Caco-2 (cell line): ENCODE measurements at regions not wholly inside any gene's neighbourhood (a gene's known extent, or its start where the extent isn't known, plus 50 kb on each side); places are given as distances from the start of the nearest gene placed in this dataset.

Experiments used
- BruUV-seq: library from RNA; stranded (reverse); fragments of 400-500 nt; replicated peaks from 2 replicates; lab custom pipeline; 2021; lab: Mats Ljungman, UMichigan
- CTCF ChIA-PET: fragments of 300-600 bp; sonication (Branson Sonifier 250); formaldehyde crosslinking; loops from one replicate; lab custom pipeline; 2022; ENCODE audit warnings: antibody characterized with exemption; lab: Charles Lee
- POLR2A ChIA-PET: fragments of 300-600 bp; sonication (Branson Sonifier 250); formaldehyde crosslinking; loops from one replicate; lab custom pipeline; 2022; ENCODE audit warnings: antibody characterized with exemption; lab: Charles Lee
- DNase-seq, 2 experiments: peaks; one replicate each; pipeline versions ENCODE4 v3.0.0 to v3.0.0-alpha.2; 2020 to 2022
- H3K27me3 ChIP-seq: replicated peaks from 2 replicates; pipeline ENCODE4 v1.6.0; 2011; ENCODE audit warnings: low read length; ENCODE audit not compliant: control insufficient read depth, insufficient read depth
- H3K36me3 ChIP-seq: 2 replicates; pipeline ENCODE4 v1.5.1; 2011; ENCODE audit warnings: low read length; ENCODE audit not compliant: control insufficient read depth, insufficient read depth
- H3K4me1 ChIP-seq: fragments of 250-450 bp; sonication (Bioruptor Pico); 2 replicates; pipeline ENCODE4 v1.5.1; 2020; ENCODE audit warnings: mild to moderate bottlenecking
- H3K4me3 ChIP-seq: 2 replicates; pipeline ENCODE4 v1.5.1; 2011; ENCODE audit warnings: low read depth, mild to moderate bottlenecking, control low read depth, low read length
- H3K9me3 ChIP-seq: fragments of 250-450 bp; sonication (Bioruptor Pico); 2 replicates; pipeline ENCODE4 v1.5.1; 2020; ENCODE audit warnings: mild to moderate bottlenecking, moderate library complexity
- H3K27ac Mint-ChIP-seq: one replicate; pipeline ENCODE4 v1.8.0; 2022; ENCODE audit warnings: mixed read lengths; ENCODE audit not compliant: unreplicated experiment
- H3K27me3 Mint-ChIP-seq: one replicate; pipeline ENCODE4 v1.8.0; 2022; ENCODE audit warnings: mixed read lengths; ENCODE audit not compliant: insufficient read depth, unreplicated experiment
- H3K36me3 Mint-ChIP-seq: one replicate; pipeline ENCODE4 v1.8.0; 2022; ENCODE audit warnings: mild to moderate bottlenecking, mixed read lengths; ENCODE audit not compliant: insufficient read depth, unreplicated experiment
- H3K4me1 Mint-ChIP-seq: one replicate; pipeline ENCODE4 v1.8.0; 2022; ENCODE audit warnings: low read depth, mixed read lengths; ENCODE audit not compliant: unreplicated experiment
- H3K4me3 Mint-ChIP-seq: one replicate; pipeline ENCODE4 v1.8.0; 2022; ENCODE audit warnings: mild to moderate bottlenecking, moderate library complexity, mixed read lengths; ENCODE audit not compliant: unreplicated experiment
- H3K9me3 Mint-ChIP-seq: one replicate; pipeline ENCODE4 v1.8.0; 2022; ENCODE audit warnings: mixed read lengths; ENCODE audit not compliant: unreplicated experiment
- intact Hi-C: fragments of 100-400 bp; cut with micrococcal nuclease; formaldehyde crosslinking; loops from one replicate; pipeline ENCODE4 v1.10.0; 2022; ENCODE audit not compliant: unreplicated experiment
- TF ChIP-seq, protein P1 (sequence below), 2 experiments: fragments of 200-600 bp in 1 of 2; IDR thresholded peaks; 1 replicate in 1 of 2; 2 replicates in 1 of 2; pipeline versions ENCODE4 v1.5.1 to v1.8.0; 2011 to 2022; ENCODE audit warnings: antibody characterized with exemption in 1 of 2, control low read depth in 1 of 2, inconsistent platforms in 1 of 2, low read depth in 1 of 2, low read length in 1 of 2, mild to moderate bottlenecking in 1 of 2, moderate library complexity in 1 of 2; ENCODE audit not compliant: insufficient read depth in 1 of 2, severe bottlenecking in 1 of 2, unreplicated experiment in 1 of 2

DNA sequence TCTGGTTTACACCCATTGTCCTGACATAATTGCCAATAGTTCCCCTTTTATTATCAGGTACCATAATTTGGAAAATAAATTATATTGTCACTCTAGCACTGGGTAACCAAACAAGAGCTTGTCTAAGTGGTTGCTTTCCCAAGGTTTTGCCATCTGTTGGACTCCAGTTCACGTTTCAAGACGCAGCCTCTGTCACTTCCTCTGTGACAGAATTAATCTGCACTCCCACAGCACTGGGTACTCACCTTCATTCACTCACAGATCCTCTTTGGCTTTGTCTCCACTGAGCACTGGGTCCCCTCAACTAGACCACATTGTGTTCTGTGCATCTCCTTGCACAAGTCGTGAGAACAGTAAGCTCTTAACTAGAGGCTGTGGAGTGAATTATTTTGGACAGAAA, 123.6 kb upstream of the JUN start:
- CTCF ChIA-PET: no interaction called here
- POLR2A ChIA-PET: interaction anchor here (0.6 kb wide), 1 partner anchor 18 kb away, joined by 3 read pairs; no protein-coding TSS in a partner anchor

DNA sequence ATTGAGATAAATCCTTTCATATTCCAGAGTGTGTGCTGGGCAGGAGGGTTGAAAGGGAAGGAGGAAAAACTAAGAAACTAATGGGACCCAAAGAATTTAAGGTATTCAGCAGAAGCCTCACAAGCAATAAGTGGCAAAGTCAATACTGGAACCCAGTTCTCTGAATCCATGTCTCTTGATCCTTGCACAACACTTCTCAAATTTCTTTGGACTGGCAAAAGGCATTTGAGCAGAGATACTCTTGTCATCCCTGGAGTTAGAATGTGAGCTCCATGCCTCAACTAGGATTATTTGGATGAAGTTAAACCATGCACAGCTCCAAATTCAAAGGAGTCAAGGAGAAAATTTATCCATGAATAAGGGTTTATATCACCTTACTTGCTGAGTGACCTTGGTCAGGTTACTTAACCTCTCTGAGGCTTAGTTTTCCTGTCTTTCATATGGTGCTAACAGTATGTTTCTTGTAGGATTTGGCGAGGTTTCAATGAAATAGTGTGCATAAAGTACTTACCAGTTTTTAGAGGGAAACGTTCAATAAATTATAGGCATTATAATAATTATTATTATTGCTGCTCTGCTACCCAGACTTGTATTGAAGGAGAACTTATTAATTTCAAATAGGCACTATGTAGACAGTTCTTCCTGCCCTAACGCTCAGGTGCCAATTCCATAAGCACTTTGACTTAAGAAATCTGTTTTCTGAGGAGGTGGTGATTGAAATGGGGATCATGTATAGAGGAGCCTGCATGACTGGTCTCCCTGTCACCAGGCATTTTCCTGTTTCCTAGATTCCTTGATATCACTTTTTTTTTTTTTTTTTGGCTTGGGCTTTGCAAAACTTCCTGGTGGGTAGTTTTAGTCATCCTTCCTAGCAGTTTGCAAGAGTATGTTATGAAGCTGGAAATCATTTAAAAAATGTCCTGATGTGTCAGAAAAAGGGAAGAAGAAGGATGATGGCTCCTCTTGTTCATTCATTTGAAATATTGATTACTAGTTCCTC, 125.0 kb upstream of the JUN start:
- ChIA-PET POLR2A (no interaction called here), CTCF (no interaction called here)
- TF ChIP-seq, protein P1, sequence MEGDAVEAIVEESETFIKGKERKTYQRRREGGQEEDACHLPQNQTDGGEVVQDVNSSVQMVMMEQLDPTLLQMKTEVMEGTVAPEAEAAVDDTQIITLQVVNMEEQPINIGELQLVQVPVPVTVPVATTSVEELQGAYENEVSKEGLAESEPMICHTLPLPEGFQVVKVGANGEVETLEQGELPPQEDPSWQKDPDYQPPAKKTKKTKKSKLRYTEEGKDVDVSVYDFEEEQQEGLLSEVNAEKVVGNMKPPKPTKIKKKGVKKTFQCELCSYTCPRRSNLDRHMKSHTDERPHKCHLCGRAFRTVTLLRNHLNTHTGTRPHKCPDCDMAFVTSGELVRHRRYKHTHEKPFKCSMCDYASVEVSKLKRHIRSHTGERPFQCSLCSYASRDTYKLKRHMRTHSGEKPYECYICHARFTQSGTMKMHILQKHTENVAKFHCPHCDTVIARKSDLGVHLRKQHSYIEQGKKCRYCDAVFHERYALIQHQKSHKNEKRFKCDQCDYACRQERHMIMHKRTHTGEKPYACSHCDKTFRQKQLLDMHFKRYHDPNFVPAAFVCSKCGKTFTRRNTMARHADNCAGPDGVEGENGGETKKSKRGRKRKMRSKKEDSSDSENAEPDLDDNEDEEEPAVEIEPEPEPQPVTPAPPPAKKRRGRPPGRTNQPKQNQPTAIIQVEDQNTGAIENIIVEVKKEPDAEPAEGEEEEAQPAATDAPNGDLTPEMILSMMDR (IDR thresholded peaks at IDR 0.05; ENCODE audit: insufficient read depth in 1 of 2, low read depth in 1 of 2, low read length in 1 of 2, severe bottlenecking in 1 of 2, unreplicated experiment in 1 of 2): no peak
- intact Hi-C loops: loop anchor here (10.0 kb wide), 1 partner anchor 386 kb away; the partner anchor contains the start of gene FGGY
- Mint-ChIP-seq H3K4me1 (peaks cover 11% of the 10 kb centered on the region), H3K9me3 (peaks cover 3% of the 10 kb centered on the region), H3K27ac (no peak overlapping the region), H3K4me3 (no peak overlapping the region), H3K36me3 (peaks cover 4% of the 10 kb centered on the region), H3K27me3 (no peaks in the 10 kb centered on the region)
- no peaks in the 10 kb centered on the region for H3K27me3 ChIP-seq
- no TSS peak for BruUV-seq
- no peak overlapping the region for H3K4me3 ChIP-seq
- H3K9me3 ChIP-seq: no peaks in the 10 kb centered on the region
- DNase-seq: no peak
- H3K4me1 ChIP-seq: peaks cover 4% of the 10 kb centered on the region; the same call in 1 of the 2 replicates
- no peaks in the 10 kb centered on the region for H3K36me3 ChIP-seq

More for the DNA sequence above, 123.6 kb upstream of the JUN start:
- H3K4me1 ChIP-seq: peaks cover 4% of the 10 kb centered on the region; the same call in 1 of the 2 replicates
- TF ChIP-seq, protein P1 (IDR thresholded peaks at IDR 0.05; ENCODE audit: insufficient read depth in 1 of 2, low read depth in 1 of 2, low read length in 1 of 2, severe bottlenecking in 1 of 2, unreplicated experiment in 1 of 2): no peak
- no peak overlapping the region for H3K4me3 ChIP-seq
- Mint-ChIP-seq H3K9me3 (no peaks in the 10 kb centered on the region), H3K27me3 (no peaks in the 10 kb centered on the region), H3K36me3 (peaks cover 4% of the 10 kb centered on the region), H3K4me3 (no peak overlapping the region), H3K4me1 (peaks cover 11% of the 10 kb centered on the region), H3K27ac (no peak overlapping the region)
- intact Hi-C loops: loop anchor here (10.0 kb wide), 1 partner anchor 387 kb away; the partner anchor contains the start of gene FGGY
- no peaks in the 10 kb centered on the region for H3K9me3 ChIP-seq
- H3K27me3 ChIP-seq: no peaks in the 10 kb centered on the region
- H3K36me3 ChIP-seq: no peaks in the 10 kb centered on the region
- BruUV-seq: no TSS peak
- DNase-seq: no peak

DNA sequence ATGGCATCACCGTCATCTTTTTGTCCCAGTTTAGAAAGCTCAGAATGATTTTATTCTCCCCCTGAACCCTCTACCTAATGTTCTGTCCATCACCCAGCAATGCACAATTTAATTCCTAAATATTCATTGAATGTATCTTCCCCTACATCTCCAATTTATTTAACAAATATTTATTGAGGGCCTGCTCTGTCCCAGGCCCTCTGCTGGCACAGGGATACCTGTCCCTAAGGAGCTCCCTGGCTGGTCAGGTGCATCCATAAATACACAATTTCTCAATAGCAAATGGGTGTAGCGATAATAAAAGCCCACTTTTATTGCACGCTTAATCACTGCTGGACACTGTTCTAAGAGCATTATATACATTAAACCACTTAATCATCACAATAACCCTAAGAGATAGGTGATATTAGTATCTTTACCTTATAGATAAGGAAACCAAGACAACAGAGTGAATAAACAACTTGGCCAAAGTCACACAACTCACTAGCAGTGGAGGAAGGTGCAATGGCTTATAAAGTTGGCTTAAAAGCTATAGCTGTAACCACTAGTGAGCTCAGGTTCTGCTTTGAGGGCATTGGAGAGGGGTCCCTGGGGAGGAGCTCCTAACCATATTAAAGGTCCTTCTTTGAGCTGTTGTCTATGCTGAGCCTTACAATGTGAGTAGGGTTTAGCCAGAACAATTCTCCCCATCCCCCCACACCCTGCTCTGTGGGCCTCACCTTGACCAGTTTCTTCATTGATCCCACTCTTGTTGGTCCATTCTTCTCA, 126.3 kb upstream of the JUN start:
- Histone ChIP-seq H3K36me3 (no peaks in the 10 kb centered on the region), H3K27me3 (no peaks in the 10 kb centered on the region), H3K4me3 (no peak overlapping the region), H3K9me3 (no peaks in the 10 kb centered on the region), H3K4me1 (no peaks in the 10 kb centered on the region; the same call in 1 of the 2 replicates)
- no TSS peak for BruUV-seq
- H3K27me3 Mint-ChIP-seq: no peaks in the 10 kb centered on the region
- intact Hi-C loops: loop anchor here (10.0 kb wide), 1 partner anchor 385 kb away; the partner anchor contains the start of gene FGGY
- ChIA-PET CTCF (interaction anchor here (0.6 to 1.0 kb wide), 2 partner anchors 56 to 126 kb away, joined by 3 read pairs; partner anchors contain the start of gene JUN), POLR2A (interaction anchor here (0.8 kb wide), 1 partner anchor 126 kb away, joined by 3 read pairs; the partner anchor contains the start of gene JUN)
- H3K4me1 Mint-ChIP-seq: peaks cover 11% of the 10 kb centered on the region
- no peak overlapping the region for H3K4me3 Mint-ChIP-seq
- H3K9me3 Mint-ChIP-seq: peaks cover 10% of the 10 kb centered on the region
- DNase-seq: no peak
- H3K36me3 Mint-ChIP-seq: no peaks in the 10 kb centered on the region
- no peak overlapping the region for H3K27ac Mint-ChIP-seq
- TF ChIP-seq, protein P1 (IDR thresholded peaks at IDR 0.05; ENCODE audit: insufficient read depth in 1 of 2, low read depth in 1 of 2, low read length in 1 of 2, severe bottlenecking in 1 of 2, unreplicated experiment in 1 of 2): no peak
